Fibroblast of lung (primary cell): ENCODE measurements at regions not wholly inside any gene's neighbourhood (a gene's known extent, or its start where the extent isn't known, plus 50 kb on each side); places are given as distances from the start of the nearest gene placed in this dataset.

Source experiments
- EZH2 ChIP-seq: IDR thresholded peaks from 2 replicates; pipeline ENCODE4 v1.5.1; 2012; ENCODE audit warnings: low read length, control low read depth, mild to moderate bottlenecking; ENCODE audit errors: missing control alignments
- TF ChIP-seq, protein P1 (sequence below), 2 donors: IDR thresholded peaks in 1 of 2; conservative IDR thresholded peaks in 1 of 2; 1 replicate in 1 of 2; 2 replicates in 1 of 2; pipeline ENCODE4 v1.5.1; 2011 to 2012; ENCODE audit warnings: low read length in 2 of 2, control low read depth in 1 of 2, inconsistent platforms in 1 of 2, low read depth in 1 of 2, mild to moderate bottlenecking in 1 of 2

DNA sequence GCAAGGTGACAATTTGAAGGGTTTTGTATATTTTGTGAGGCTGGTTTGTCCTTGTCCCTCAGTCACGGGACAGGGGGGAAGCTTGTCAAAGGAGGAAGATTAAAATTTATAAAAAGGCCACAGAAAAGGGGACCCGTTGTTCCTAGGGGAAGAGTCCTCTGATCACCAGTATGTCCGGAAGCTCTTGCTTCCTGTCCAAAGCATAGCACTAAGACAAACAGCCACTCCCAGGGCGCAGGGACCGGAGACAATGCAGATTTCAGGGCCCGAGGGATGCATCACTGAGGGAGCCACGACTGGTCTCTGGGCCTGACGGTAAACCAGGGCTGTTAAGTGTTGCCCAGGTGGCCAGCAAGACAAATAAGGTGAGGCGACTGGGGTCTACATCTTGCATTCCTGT lies 95.2 kb downstream of the MAF start:
- TF ChIP-seq, protein P1, sequence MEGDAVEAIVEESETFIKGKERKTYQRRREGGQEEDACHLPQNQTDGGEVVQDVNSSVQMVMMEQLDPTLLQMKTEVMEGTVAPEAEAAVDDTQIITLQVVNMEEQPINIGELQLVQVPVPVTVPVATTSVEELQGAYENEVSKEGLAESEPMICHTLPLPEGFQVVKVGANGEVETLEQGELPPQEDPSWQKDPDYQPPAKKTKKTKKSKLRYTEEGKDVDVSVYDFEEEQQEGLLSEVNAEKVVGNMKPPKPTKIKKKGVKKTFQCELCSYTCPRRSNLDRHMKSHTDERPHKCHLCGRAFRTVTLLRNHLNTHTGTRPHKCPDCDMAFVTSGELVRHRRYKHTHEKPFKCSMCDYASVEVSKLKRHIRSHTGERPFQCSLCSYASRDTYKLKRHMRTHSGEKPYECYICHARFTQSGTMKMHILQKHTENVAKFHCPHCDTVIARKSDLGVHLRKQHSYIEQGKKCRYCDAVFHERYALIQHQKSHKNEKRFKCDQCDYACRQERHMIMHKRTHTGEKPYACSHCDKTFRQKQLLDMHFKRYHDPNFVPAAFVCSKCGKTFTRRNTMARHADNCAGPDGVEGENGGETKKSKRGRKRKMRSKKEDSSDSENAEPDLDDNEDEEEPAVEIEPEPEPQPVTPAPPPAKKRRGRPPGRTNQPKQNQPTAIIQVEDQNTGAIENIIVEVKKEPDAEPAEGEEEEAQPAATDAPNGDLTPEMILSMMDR (conservative IDR thresholded peaks at IDR 0.05 in 1 of 2, IDR thresholded peaks at IDR 0.05 in 1 of 2; ENCODE audit: low read depth in 1 of 2, low read length in 2 of 2) = no peak
- TF ChIP-seq EZH2 = no peak
